ENCODE measurements at regions not wholly inside any gene's neighbourhood (a gene's known extent, or its start where the extent isn't known, plus 50 kb on each side); places are given as distances from the start of the nearest gene placed in this dataset.

GRCh38 chr12:13437541-13437940 lies 241.0 kb downstream of the EMP1 start:
- FAIRE-seq (no peak), DNase-seq (no peak)
- H3K9ac ChIP-seq (ENCODE audit: low read length in 3 of 3): no peak overlapping the region
- no peak overlapping the region for H3K4me3 ChIP-seq (ENCODE audit: low read length in 3 of 3)
- no peaks in the 10 kb centered on the region for H3K9me3 ChIP-seq (ENCODE audit: control insufficient read depth in 2 of 3, insufficient read depth in 1 of 3, low read length in 3 of 3)
- no peaks in the 10 kb centered on the region for H3K27me3 ChIP-seq (ENCODE audit: control insufficient read depth, insufficient read depth, low read length)
- no peaks in the 10 kb centered on the region for H3K4me1 ChIP-seq (ENCODE audit: control insufficient read depth in 2 of 3, insufficient read depth in 2 of 3, low read depth in 1 of 3, low read length in 3 of 3)
- H3K36me3 ChIP-seq (ENCODE audit: control insufficient read depth in 2 of 3, insufficient read depth in 3 of 3, low read length in 3 of 3): no peaks in the 10 kb centered on the region
- TF ChIP-seq CTCF (IDR thresholded peaks at IDR 0.05; ENCODE audit: borderline replicate concordance, extremely low read depth, insufficient read depth): no peak
- H3K27ac ChIP-seq (ENCODE audit: low read depth in 2 of 2, low read length in 2 of 2): no peak overlapping the region
- intact Hi-C loops (cut with DNase I): no loop called here

- H3K4me1 ChIP-seq (ENCODE audit: control insufficient read depth in 2 of 3, insufficient read depth in 2 of 3, low read depth in 1 of 3, low read length in 3 of 3): no peaks in the 10 kb centered on the region
- H3K36me3 ChIP-seq (ENCODE audit: control insufficient read depth in 2 of 3, insufficient read depth in 3 of 3, low read length in 3 of 3): no peaks in the 10 kb centered on the region
- H3K9ac ChIP-seq (ENCODE audit: low read length in 3 of 3): no peak overlapping the region
- H3K9me3 ChIP-seq (ENCODE audit: control insufficient read depth in 2 of 3, insufficient read depth in 1 of 3, low read length in 3 of 3): no peaks in the 10 kb centered on the region
- TF ChIP-seq CTCF (IDR thresholded peaks at IDR 0.05; ENCODE audit: borderline replicate concordance, extremely low read depth, insufficient read depth): no peak
- no peak overlapping the region for H3K4me3 ChIP-seq (ENCODE audit: low read length in 3 of 3)
- DNase-seq (no peak), FAIRE-seq (no peak)
- intact Hi-C loops (cut with DNase I): no loop called here
- no peaks in the 10 kb centered on the region for H3K27me3 ChIP-seq (ENCODE audit: control insufficient read depth, insufficient read depth, low read length)
- H3K27ac ChIP-seq (ENCODE audit: low read depth in 2 of 2, low read length in 2 of 2): no peak overlapping the region
Observed at GRCh38 chr12:13436696-13437391, 240.3 kb downstream of the EMP1 start.

GRCh38 chr12:13436182-13436581 lies 239.7 kb downstream of the EMP1 start:
- Histone ChIP-seq H3K27me3 (ENCODE audit: control insufficient read depth, insufficient read depth, low read length) (no peaks in the 10 kb centered on the region), H3K9me3 (ENCODE audit: control insufficient read depth in 2 of 3, insufficient read depth in 1 of 3, low read length in 3 of 3) (no peaks in the 10 kb centered on the region), H3K27ac (ENCODE audit: low read depth in 2 of 2, low read length in 2 of 2) (no peak overlapping the region), H3K4me1 (ENCODE audit: control insufficient read depth in 2 of 3, insufficient read depth in 2 of 3, low read depth in 1 of 3, low read length in 3 of 3) (no peaks in the 10 kb centered on the region), H3K4me3 (ENCODE audit: low read length in 3 of 3) (no peak overlapping the region), H3K36me3 (ENCODE audit: control insufficient read depth in 2 of 3, insufficient read depth in 3 of 3, low read length in 3 of 3) (no peaks in the 10 kb centered on the region), H3K9ac (ENCODE audit: low read length in 3 of 3) (no peak overlapping the region)
- no peak for TF ChIP-seq CTCF (IDR thresholded peaks at IDR 0.05; ENCODE audit: borderline replicate concordance, extremely low read depth, insufficient read depth)
- no peak for DNase-seq
- intact Hi-C loops (cut with DNase I): no loop called here
- FAIRE-seq: no peak
